HK-2 (cell line): ENCODE measurements at regions not wholly inside any gene's neighbourhood (a gene's known extent, or its start where the extent isn't known, plus 50 kb on each side); places are given as distances from the start of the nearest gene placed in this dataset.
A peak's percentile ranks its signal among the peaks of the same experiment; 100 is the strongest.

Experiments used
- DNase-seq: peaks from one replicate; pipeline ENCODE4 v3.0.0-alpha.2; 2018; ENCODE audit not compliant: unreplicated experiment

GRCh38 chr2:57881998-57882888 is 164.4 kb upstream of the VRK2 start:
- DNase-seq: peak; percentile 35

GRCh38 chr2:57882895-57883515 is 163.6 kb upstream of the VRK2 start:
- DNase-seq: no peak

- no peak for DNase-seq
Observed at GRCh38 chr2:57884281-57884680, 162.3 kb upstream of the VRK2 start.

GRCh38 chr2:57885742-57886141 is 160.9 kb upstream of the VRK2 start:
- no peak for DNase-seq

- DNase-seq: no peak
Observed at GRCh38 chr2:57886161-57886786, 160.3 kb upstream of the VRK2 start.

- no peak for DNase-seq
Observed at GRCh38 chr2:57888463-57888862, 158.1 kb upstream of the VRK2 start.

- no peak for DNase-seq
Observed at GRCh38 chr2:57890464-57890863, 156.1 kb upstream of the VRK2 start.

- no peak for DNase-seq
Observed at GRCh38 chr2:57891086-57891712, 155.4 kb upstream of the VRK2 start.

- no peak for DNase-seq
Observed at GRCh38 chr2:57892920-57893319, 153.7 kb upstream of the VRK2 start.

GRCh38 chr2:57893347-57893746 is 153.3 kb upstream of the VRK2 start:
- DNase-seq: no peak

- DNase-seq: no peak
Observed at GRCh38 chr2:57893786-57894185, 152.8 kb upstream of the VRK2 start.

GRCh38 chr2:57894381-57894780 is 152.2 kb upstream of the VRK2 start:
- DNase-seq: no peak

GRCh38 chr2:57897920-57898319 is 148.7 kb upstream of the VRK2 start:
- DNase-seq: no peak

GRCh38 chr2:57899898-57900297 is 146.7 kb upstream of the VRK2 start:
- no peak for DNase-seq

- no peak for DNase-seq
Observed at GRCh38 chr2:57902578-57902977, 144.0 kb upstream of the VRK2 start.

GRCh38 chr2:57906152-57906732 is 140.4 kb upstream of the VRK2 start:
- DNase-seq: no peak

GRCh38 chr2:57907411-57907810 is 139.2 kb upstream of the VRK2 start:
- no peak for DNase-seq

GRCh38 chr2:57908736-57909161 is 137.9 kb upstream of the VRK2 start:
- DNase-seq: no peak

- no peak for DNase-seq
Observed at GRCh38 chr2:57918126-57918525, 128.5 kb upstream of the VRK2 start.

GRCh38 chr2:57920342-57920939 is 126.2 kb upstream of the VRK2 start:
- no peak for DNase-seq

GRCh38 chr2:57934659-57935058 is 111.9 kb upstream of the VRK2 start:
- no peak for DNase-seq

- no peak for DNase-seq
Observed at GRCh38 chr2:57936216-57936615, 110.4 kb upstream of the VRK2 start.
